OCI-LY7 (cell line): ENCODE measurements at regions not wholly inside any gene's neighbourhood (a gene's known extent, or its start where the extent isn't known, plus 50 kb on each side); places are given as distances from the start of the nearest gene placed in this dataset.

Experiments
- CTCF ChIP-seq: fragments of 200-600 bp; sonication (generic); conservative IDR thresholded peaks from 2 replicates; pipeline ENCODE4 v1.5.1; 2014; ENCODE audit warnings: mild to moderate bottlenecking, antibody characterized with exemption, low read length, moderate library complexity, mixed read lengths
- EZH2phosphoT487 ChIP-seq: fragments of 200-600 bp; sonication (generic); IDR thresholded peaks from 2 replicates; pipeline ENCODE4 v1.6.1; 2018; ENCODE audit warnings: low read depth, borderline replicate concordance, mild to moderate bottlenecking, mixed run types, antibody characterized with exemption, low read length, moderate library complexity, mixed read lengths

GRCh38 chr2:239738159-239738558 lies 287.0 kb downstream of the NDUFA10 start:
- TF ChIP-seq CTCF (no peak), EZH2phosphoT487 (no peak)
